HG03060 (cell line): ENCODE measurements at regions not wholly inside any gene's neighbourhood (a gene's known extent, or its start where the extent isn't known, plus 50 kb on each side); places are given as distances from the start of the nearest gene placed in this dataset.
"Not testable (repeated sequence)": the region's sequence is repeated elsewhere in the genome, so short reads cannot be mapped to it uniquely, and the experiment has no call there.

Experiments
- ATAC-seq: cut with Tn5 transposase; IDR thresholded peaks from one replicate; pipeline ENCODE4 v1.9.1; 2021; ENCODE audit warnings: low read depth, moderate number of reproducible peaks; ENCODE audit not compliant: unreplicated experiment

- no peak for ATAC-seq
Observed at GRCh38 chr18:52130624-52131301, 209.2 kb upstream of the DCC start.

GRCh38 chr18:52131845-52132244, 208.2 kb upstream of the DCC start:
- no peak for ATAC-seq

- no peak for ATAC-seq
Observed at GRCh38 chr18:52136532-52136931, 203.5 kb upstream of the DCC start.

- no peak for ATAC-seq
Observed at GRCh38 chr18:52140986-52141385, 199.0 kb upstream of the DCC start.

GRCh38 chr18:52150050-52150449, 189.9 kb upstream of the DCC start:
- no peak for ATAC-seq

- no peak for ATAC-seq
Observed at GRCh38 chr18:52152036-52152435, 188.0 kb upstream of the DCC start.

GRCh38 chr18:52156166-52156565, 183.8 kb upstream of the DCC start:
- ATAC-seq: no peak

GRCh38 chr18:52160636-52161035, 179.4 kb upstream of the DCC start:
- no peak for ATAC-seq

GRCh38 chr18:52163478-52163877, 176.5 kb upstream of the DCC start:
- no peak for ATAC-seq

GRCh38 chr18:52168131-52168530, 171.9 kb upstream of the DCC start:
- not testable (repeated sequence) for ATAC-seq

- no peak for ATAC-seq
Observed at GRCh38 chr18:52174220-52174619, 165.8 kb upstream of the DCC start.

GRCh38 chr18:52175406-52175805, 164.6 kb upstream of the DCC start:
- ATAC-seq: no peak

GRCh38 chr18:52183107-52183506, 156.9 kb upstream of the DCC start:
- no peak for ATAC-seq

- ATAC-seq: no peak
Observed at GRCh38 chr18:52190195-52190594, 149.8 kb upstream of the DCC start.

GRCh38 chr18:52190631-52191030, 149.4 kb upstream of the DCC start:
- ATAC-seq: no peak

GRCh38 chr18:52200406-52200805, 139.6 kb upstream of the DCC start:
- no peak for ATAC-seq

- no peak for ATAC-seq
Observed at GRCh38 chr18:52200921-52201663, 138.9 kb upstream of the DCC start.

- no peak for ATAC-seq
Observed at GRCh38 chr18:52208646-52209045, 131.4 kb upstream of the DCC start.

- ATAC-seq: no peak
Observed at GRCh38 chr18:52216109-52216508, 123.9 kb upstream of the DCC start.

- no peak for ATAC-seq
Observed at GRCh38 chr18:52216666-52217065, 123.3 kb upstream of the DCC start.

- no peak for ATAC-seq
Observed at GRCh38 chr18:52219102-52219501, 120.9 kb upstream of the DCC start.

- ATAC-seq: no peak
Observed at GRCh38 chr18:52220062-52220591, 119.9 kb upstream of the DCC start.
